ENCODE measurements at regions not wholly inside any gene's neighbourhood (a gene's known extent, or its start where the extent isn't known, plus 50 kb on each side); places are given as distances from the start of the nearest gene placed in this dataset.

GRCh38 chr11:122556605-122557004 is 98.9 kb upstream of the UBASH3B start (continued):
- TF ChIP-seq REST (IDR thresholded peaks at IDR 0.05), result no peak
- no peak for TF ChIP-seq CBX2 (IDR thresholded peaks at IDR 0.05; ENCODE audit: borderline replicate concordance, low read depth)
- no peak for TF ChIP-seq RNF2 (IDR thresholded peaks at IDR 0.05; ENCODE audit: borderline replicate concordance, low read depth)
- no peak for TF ChIP-seq USF2 (IDR thresholded peaks at IDR 0.05)
- TF ChIP-seq PHF8 (IDR thresholded peaks at IDR 0.05; ENCODE audit: borderline replicate concordance, low read depth), result no peak
- no peak for TF ChIP-seq RFX5 (IDR thresholded peaks at IDR 0.05)
- TF ChIP-seq MYC (IDR thresholded peaks at IDR 0.05; ENCODE audit: borderline replicate concordance, low read length), result no peak
- no peak for TF ChIP-seq EHF (CRISPR knock-in tag; IDR thresholded peaks at IDR 0.05)
- no peak for TF ChIP-seq PBX3 (IDR thresholded peaks at IDR 0.05)

GRCh38 chr11:122538060-122538459 is 117.5 kb upstream of the UBASH3B start:
- CTCF ChIA-PET, result interaction anchor here (1.1 kb wide), 1 partner anchor 14 kb away, joined by 3 read pairs; no protein-coding TSS in a partner anchor
- H3K4me3 ChIP-seq, result no peak overlapping the region
- WGBS (ENCODE audit: missing lambda C conversion rate), result 39% methylated on average over 3 of the region's 3 CpGs
- H3K4me1 ChIP-seq, result no peaks in the 10 kb centered on the region
- FAIRE-seq, result no peak
- POLR2A ChIA-PET, result no interaction called here
- no peak for DNase-seq (ENCODE audit: low read depth in 1 of 2, low spot score in 1 of 2)
- H3K9me3 ChIP-seq, result peaks cover 13% of the 10 kb centered on the region; the same call in 2 of the 3 replicates
- H3K4me2 ChIP-seq, result no peak overlapping the region
- TF ChIP-seq FOSL2 (IDR thresholded peaks at IDR 0.05) (no peak), FOSL2 (CRISPR knock-in tag; IDR thresholded peaks at IDR 0.05) (no peak), TP53 (CRISPR knock-in tag; IDR thresholded peaks at IDR 0.05) (no peak)
- no peak for ATAC-seq
- H3K27ac ChIP-seq, result no peak overlapping the region

GRCh38 chr11:122524898-122525297 is 130.6 kb upstream of the UBASH3B start:
- no peak for ATAC-seq
- TF ChIP-seq BHLHE40 (IDR thresholded peaks at IDR 0.05; ENCODE audit: low read depth, low read length) (no peak), EHF (CRISPR knock-in tag; IDR thresholded peaks at IDR 0.05) (no peak)
- WGBS (ENCODE audit: missing lambda C conversion rate), result 53% methylated on average over 2 of the region's 2 CpGs
- Histone ChIP-seq H3K9me3 (no peaks in the 10 kb centered on the region; the same call in 1 of the 3 replicates), H3K4me2 (no peak overlapping the region), H3K27ac (no peak overlapping the region), H3K4me1 (no peaks in the 10 kb centered on the region), H3K4me3 (no peak overlapping the region)
- ChIA-PET CTCF (interaction anchor here (0.9 to 1.2 kb wide), 2 partner anchors 12 to 19 kb away, joined by 3 read pairs; no protein-coding TSS in a partner anchor), POLR2A (no interaction called here)
- FAIRE-seq, result no peak
- no peak for DNase-seq (ENCODE audit: low read depth in 1 of 2, low spot score in 1 of 2)

- Histone ChIP-seq H3K4me3 (no peak overlapping the region), H3K4me2 (no peak overlapping the region), H3K4me1 (no peaks in the 10 kb centered on the region), H3K9me3 (no peaks in the 10 kb centered on the region; the same call in 1 of the 3 replicates), H3K27ac (no peak overlapping the region)
- ChIA-PET POLR2A (no interaction called here), CTCF (interaction anchor here (0.6 to 1.2 kb wide), 4 partner anchors 13 to 1269 kb away, joined by 3 read pairs; no protein-coding TSS in a partner anchor)
- ATAC-seq, result no peak
- no peak for FAIRE-seq
- WGBS (ENCODE audit: missing lambda C conversion rate), result 43% methylated on average over 10 of the region's 10 CpGs
- DNase-seq (ENCODE audit: low read depth in 1 of 2, low spot score in 1 of 2), result no peak
- TF ChIP-seq NPAS2 (CRISPR knock-in tag; IDR thresholded peaks at IDR 0.05; ENCODE audit: borderline replicate concordance), result no peak
- no peak for TF ChIP-seq ZC3H11A (IDR thresholded peaks at IDR 0.05)
- no peak for TF ChIP-seq KDM1A (IDR thresholded peaks at IDR 0.05; ENCODE audit: low read depth)
- no peak for TF ChIP-seq MAFK (IDR thresholded peaks at IDR 0.05; ENCODE audit: partially characterized antibody)
- TF ChIP-seq FOSB (CRISPR knock-in tag; IDR thresholded peaks at IDR 0.05), result no peak
- TF ChIP-seq RCOR1 (IDR thresholded peaks at IDR 0.05; ENCODE audit: low read depth, low read length), result no peak
- TF ChIP-seq E2F6 (IDR thresholded peaks at IDR 0.05; ENCODE audit: borderline replicate concordance, low read depth), result no peak
- no peak for TF ChIP-seq TP53 (CRISPR knock-in tag; IDR thresholded peaks at IDR 0.05)
- no peak for TF ChIP-seq KDM5A (IDR thresholded peaks at IDR 0.05)
These were observed 131.4 kb upstream of the UBASH3B start for GRCh38 chr11:122523846-122524805.

Measured in A549 (cell line).